ENCODE measurements at regions not wholly inside any gene's neighbourhood (a gene's known extent, or its start where the extent isn't known, plus 50 kb on each side); places are given as distances from the start of the nearest gene placed in this dataset.

- H3K27ac Mint-ChIP-seq, result peak overlapping the region; percentile 74
- peaks cover 25% of the 10 kb centered on the region for H3K4me1 Mint-ChIP-seq (ENCODE audit: low read depth)
- H3K4me3 Mint-ChIP-seq (ENCODE audit: low read depth), result peak overlapping the region; percentile 10
- no peaks in the 10 kb centered on the region for H3K9me3 Mint-ChIP-seq (ENCODE audit: low read depth)
- no peaks in the 10 kb centered on the region for H3K27me3 Mint-ChIP-seq
- no peaks in the 10 kb centered on the region for H3K36me3 Mint-ChIP-seq (ENCODE audit: insufficient read depth)
- TF ChIP-seq CTCF (IDR thresholded peaks at IDR 0.05; ENCODE audit: unreplicated experiment), result no peak
- DNase-seq (ENCODE audit: low spot score, unreplicated experiment), result no peak
These were observed 191.4 kb downstream of the AMY1C start for GRCh38 chr1:103941086-103941485.

- Mint-ChIP-seq H3K27ac (peak overlapping the region; percentile 19), H3K36me3 (ENCODE audit: insufficient read depth) (no peaks in the 10 kb centered on the region), H3K4me3 (ENCODE audit: low read depth) (no peak overlapping the region), H3K27me3 (no peaks in the 10 kb centered on the region), H3K9me3 (ENCODE audit: low read depth) (no peaks in the 10 kb centered on the region), H3K4me1 (ENCODE audit: low read depth) (peaks cover 25% of the 10 kb centered on the region)
- no peak for DNase-seq (ENCODE audit: low spot score, unreplicated experiment)
- TF ChIP-seq CTCF (IDR thresholded peaks at IDR 0.05; ENCODE audit: unreplicated experiment), result no peak
These were observed 192.3 kb downstream of the AMY1C start for GRCh38 chr1:103942029-103942428.

- no peaks in the 10 kb centered on the region for H3K36me3 Mint-ChIP-seq (ENCODE audit: insufficient read depth)
- TF ChIP-seq CTCF (IDR thresholded peaks at IDR 0.05; ENCODE audit: unreplicated experiment), result no peak
- H3K27ac Mint-ChIP-seq, result no peak overlapping the region
- H3K27me3 Mint-ChIP-seq, result no peaks in the 10 kb centered on the region
- no peak overlapping the region for H3K4me3 Mint-ChIP-seq (ENCODE audit: low read depth)
- H3K9me3 Mint-ChIP-seq (ENCODE audit: low read depth), result no peaks in the 10 kb centered on the region
- H3K4me1 Mint-ChIP-seq (ENCODE audit: low read depth), result peaks cover 18% of the 10 kb centered on the region
- DNase-seq (ENCODE audit: low spot score, unreplicated experiment), result no peak
These were observed 196.1 kb downstream of the AMY1C start for GRCh38 chr1:103945774-103946173.

GRCh38 chr1:103948526-103948925, 198.8 kb downstream of the AMY1C start:
- Mint-ChIP-seq H3K4me1 (ENCODE audit: low read depth) (peaks cover 3% of the 10 kb centered on the region), H3K4me3 (ENCODE audit: low read depth) (no peak overlapping the region), H3K27ac (no peak overlapping the region), H3K36me3 (ENCODE audit: insufficient read depth) (no peaks in the 10 kb centered on the region), H3K9me3 (ENCODE audit: low read depth) (no peaks in the 10 kb centered on the region), H3K27me3 (peaks cover 5% of the 10 kb centered on the region)
- no peak for DNase-seq (ENCODE audit: low spot score, unreplicated experiment)
- peak; percentile 42 for TF ChIP-seq CTCF (IDR thresholded peaks at IDR 0.05; ENCODE audit: unreplicated experiment)

GRCh38 chr1:103949779-103950178, 200.1 kb downstream of the AMY1C start:
- H3K9me3 Mint-ChIP-seq (ENCODE audit: low read depth), result no peaks in the 10 kb centered on the region
- no peak overlapping the region for H3K27ac Mint-ChIP-seq
- H3K27me3 Mint-ChIP-seq, result peaks cover 8% of the 10 kb centered on the region
- H3K4me1 Mint-ChIP-seq (ENCODE audit: low read depth), result peaks cover 3% of the 10 kb centered on the region
- no peak overlapping the region for H3K4me3 Mint-ChIP-seq (ENCODE audit: low read depth)
- no peaks in the 10 kb centered on the region for H3K36me3 Mint-ChIP-seq (ENCODE audit: insufficient read depth)
- DNase-seq (ENCODE audit: low spot score, unreplicated experiment), result no peak
- no peak for TF ChIP-seq CTCF (IDR thresholded peaks at IDR 0.05; ENCODE audit: unreplicated experiment)

Data from progenitor cell of endocrine pancreas (in vitro differentiated cells).